Activated naive CD8-positive, alpha-beta T cell treated with anti-CD3 and anti-CD28 coated beads for 36 hours (primary cell): ENCODE measurements at regions not wholly inside any gene's neighbourhood (a gene's known extent, or its start where the extent isn't known, plus 50 kb on each side); places are given as distances from the start of the nearest gene placed in this dataset.
"Not testable (repeated sequence)": the region's sequence is repeated elsewhere in the genome, so short reads cannot be mapped to it uniquely, and the experiment has no call there.

Experiments used
- DNase-seq: peaks from one replicate; pipeline ENCODE4 v3.0.0; 2021
- H3K27ac Mint-ChIP-seq: one replicate; pipeline ENCODE4 v1.8.0; 2022; ENCODE audit warnings: mild to moderate bottlenecking, moderate library complexity, mixed read lengths
- H3K27me3 Mint-ChIP-seq: one replicate; pipeline ENCODE4 v1.8.0; 2022; ENCODE audit warnings: mild to moderate bottlenecking, mixed read lengths
- H3K36me3 Mint-ChIP-seq: one replicate; pipeline ENCODE4 v1.8.0; 2021; ENCODE audit warnings: mild to moderate bottlenecking, mixed read lengths
- H3K4me1 Mint-ChIP-seq: one replicate; pipeline ENCODE4 v1.8.0; 2021; ENCODE audit warnings: mixed read lengths
- H3K4me3 Mint-ChIP-seq: one replicate; pipeline ENCODE4 v1.8.0; 2022; ENCODE audit warnings: mild to moderate bottlenecking, moderate library complexity, mixed read lengths
- H3K9me3 Mint-ChIP-seq: one replicate; pipeline ENCODE4 v1.8.0; 2022; ENCODE audit warnings: mixed read lengths

DNA sequence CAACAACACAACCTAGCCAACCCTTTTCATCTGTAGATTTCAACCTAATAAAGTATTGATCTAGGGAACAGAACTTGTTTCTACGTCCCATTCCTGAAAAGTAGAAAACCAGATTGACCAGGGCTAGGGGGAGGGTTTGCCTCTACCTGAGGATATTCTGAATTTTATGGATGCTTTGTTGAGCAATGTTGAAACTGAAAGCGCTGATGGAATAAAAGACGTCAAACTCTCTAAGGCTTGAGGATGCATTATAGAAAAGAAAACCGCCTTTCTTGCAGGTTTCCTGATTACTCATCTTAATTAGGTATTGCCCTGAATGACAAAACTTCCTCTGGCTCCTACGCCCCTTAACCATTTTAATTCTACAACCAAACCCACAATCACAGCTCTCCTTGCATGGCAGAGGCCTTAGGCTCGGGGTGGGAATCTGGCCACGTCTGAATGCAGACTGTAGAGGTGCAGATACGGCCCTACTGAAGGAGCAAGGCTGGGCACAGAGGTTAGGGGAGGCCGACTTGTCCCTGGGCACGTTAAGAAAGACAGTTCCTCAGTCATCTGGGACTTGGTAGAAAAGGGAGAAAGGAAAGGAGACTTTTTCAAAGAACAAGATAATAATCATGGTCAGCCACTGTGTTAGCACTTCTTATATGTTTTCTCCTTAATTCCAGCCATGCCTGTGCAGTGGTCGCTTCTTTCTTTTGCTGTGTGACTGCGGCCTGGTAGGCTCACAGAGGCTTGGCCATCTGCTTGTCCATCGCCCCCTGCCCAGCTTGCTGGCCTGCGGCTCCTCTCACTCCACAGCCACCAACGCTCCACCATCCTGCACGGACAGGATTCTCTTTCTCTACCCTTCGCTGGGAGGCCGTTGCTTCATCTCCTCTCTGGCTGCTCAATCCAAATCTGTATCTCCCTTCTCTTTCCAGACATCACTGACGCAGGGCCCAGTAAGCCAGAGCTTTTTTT, 209.5 kb downstream of the VAPA start:
- Mint-ChIP-seq H3K27ac (no peak overlapping the region), H3K4me3 (no peak overlapping the region), H3K36me3 (no peaks in the 10 kb centered on the region), H3K4me1 (no peaks in the 10 kb centered on the region), H3K9me3 (peaks cover 6% of the 10 kb centered on the region), H3K27me3 (no peaks in the 10 kb centered on the region)
- no peak for DNase-seq

DNA sequence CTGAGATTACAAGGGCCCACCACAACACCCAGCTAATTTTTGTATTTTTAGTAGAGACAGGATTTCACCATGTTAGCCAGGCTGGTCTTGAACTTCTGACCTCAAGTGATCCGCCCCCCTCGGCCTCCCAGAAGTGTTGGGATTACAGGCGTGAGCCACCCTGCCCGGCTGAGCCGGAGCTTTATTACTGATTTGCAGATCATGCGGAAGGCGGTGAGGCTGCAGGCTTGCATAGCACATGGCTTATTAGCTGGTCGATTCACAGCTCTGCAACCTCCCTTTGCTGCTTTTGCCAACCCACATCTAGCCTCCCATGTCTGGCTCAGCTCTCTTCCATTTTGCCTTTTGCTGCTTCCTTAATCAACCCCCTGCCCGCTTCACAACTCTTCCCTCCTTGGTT, 210.3 kb downstream of the VAPA start:
- H3K36me3 Mint-ChIP-seq: no peaks in the 10 kb centered on the region
- no peak for DNase-seq
- no peaks in the 10 kb centered on the region for H3K27me3 Mint-ChIP-seq
- no peak overlapping the region for H3K4me3 Mint-ChIP-seq
- no peak overlapping the region for H3K27ac Mint-ChIP-seq
- H3K4me1 Mint-ChIP-seq: no peaks in the 10 kb centered on the region
- H3K9me3 Mint-ChIP-seq: peaks cover 3% of the 10 kb centered on the region

- H3K4me3 Mint-ChIP-seq: no peak overlapping the region
- no peaks in the 10 kb centered on the region for H3K36me3 Mint-ChIP-seq
- no peaks in the 10 kb centered on the region for H3K9me3 Mint-ChIP-seq
- no peak overlapping the region for H3K27ac Mint-ChIP-seq
- DNase-seq: no peak
- no peaks in the 10 kb centered on the region for H3K4me1 Mint-ChIP-seq
- H3K27me3 Mint-ChIP-seq: no peaks in the 10 kb centered on the region
Observed at GRCh38 chr18:10124557-10124956, 210.7 kb downstream of the VAPA start.

DNA sequence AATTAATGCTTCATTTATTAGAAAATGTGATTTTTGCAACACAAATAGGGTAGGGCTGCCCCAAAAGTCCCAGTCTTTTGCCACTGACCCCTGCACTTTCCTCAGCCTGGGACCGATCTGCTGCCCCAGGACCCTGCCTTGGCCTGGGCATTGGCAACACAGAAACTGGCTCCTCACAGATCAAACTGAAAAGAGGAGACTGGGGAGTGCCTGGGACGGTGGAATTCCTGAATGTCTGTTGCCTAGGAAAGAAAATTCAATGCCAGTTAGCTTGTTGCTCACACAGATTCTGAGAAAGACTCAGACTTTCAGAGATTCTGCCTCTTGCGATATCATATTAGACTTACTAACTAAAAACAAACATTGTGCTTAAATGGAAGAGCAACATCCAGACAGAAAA, 211.2 kb downstream of the VAPA start:
- no peak overlapping the region for H3K27ac Mint-ChIP-seq
- no peaks in the 10 kb centered on the region for H3K36me3 Mint-ChIP-seq
- no peaks in the 10 kb centered on the region for H3K9me3 Mint-ChIP-seq
- H3K4me1 Mint-ChIP-seq: no peaks in the 10 kb centered on the region
- DNase-seq: no peak
- H3K4me3 Mint-ChIP-seq: no peak overlapping the region
- no peaks in the 10 kb centered on the region for H3K27me3 Mint-ChIP-seq

DNA sequence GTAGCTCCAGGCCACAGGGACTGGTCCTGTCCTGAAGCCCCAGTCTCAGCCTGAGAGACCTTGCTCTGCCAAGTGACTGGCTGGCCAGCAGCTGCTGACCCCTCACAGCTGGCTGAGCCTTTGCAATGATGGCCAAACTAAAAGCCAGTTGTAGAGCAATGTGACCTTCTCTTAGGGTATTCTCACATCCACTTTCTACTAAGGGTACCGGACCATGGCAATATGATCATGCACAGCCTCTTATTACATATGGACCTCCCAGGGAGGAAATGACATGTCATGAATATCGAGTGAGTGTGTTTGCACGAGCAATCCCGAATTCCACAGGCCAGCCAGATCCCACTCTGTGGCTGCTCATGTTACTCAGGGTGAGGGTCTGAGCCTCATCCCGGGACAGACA, 213.9 kb downstream of the VAPA start:
- Mint-ChIP-seq H3K27me3 (peaks cover 23% of the 10 kb centered on the region), H3K9me3 (no peaks in the 10 kb centered on the region), H3K36me3 (no peaks in the 10 kb centered on the region), H3K4me3 (no peak overlapping the region), H3K27ac (no peak overlapping the region), H3K4me1 (peaks cover 1% of the 10 kb centered on the region)
- no peak for DNase-seq

DNA sequence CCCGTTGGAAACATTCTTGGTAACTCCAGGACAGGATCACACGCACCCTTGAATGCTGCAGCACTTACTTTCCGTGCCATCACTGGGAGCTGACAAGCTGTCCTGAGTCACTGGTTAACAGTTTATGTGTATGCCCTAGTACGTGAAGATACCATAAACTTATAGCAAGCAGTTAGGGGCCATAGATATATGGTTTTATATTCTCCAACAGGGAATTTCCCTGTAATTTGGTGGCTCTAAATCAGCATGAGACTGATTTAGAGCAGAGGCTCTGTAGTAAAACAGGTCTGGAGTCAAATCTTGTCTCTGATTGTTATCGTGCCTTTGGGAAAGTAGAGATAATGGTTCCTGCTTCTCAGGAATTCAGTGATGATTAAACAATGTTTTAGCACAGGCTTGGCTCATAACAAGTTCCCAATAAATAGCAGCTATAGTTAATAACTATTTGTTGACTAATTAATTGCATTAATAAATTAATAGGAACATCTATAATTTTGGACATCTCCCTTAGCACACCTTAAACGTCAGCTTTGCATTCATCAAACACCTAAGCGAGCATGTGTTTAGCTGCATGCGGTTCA, 215.2 kb downstream of the VAPA start:
- peaks cover 1% of the 10 kb centered on the region for H3K4me1 Mint-ChIP-seq
- DNase-seq: no peak
- H3K9me3 Mint-ChIP-seq: no peaks in the 10 kb centered on the region
- no peak overlapping the region for H3K27ac Mint-ChIP-seq
- H3K27me3 Mint-ChIP-seq: peaks cover 31% of the 10 kb centered on the region
- no peaks in the 10 kb centered on the region for H3K36me3 Mint-ChIP-seq
- no peak overlapping the region for H3K4me3 Mint-ChIP-seq

- H3K27me3 Mint-ChIP-seq: peaks cover 36% of the 10 kb centered on the region
- no peak overlapping the region for H3K27ac Mint-ChIP-seq
- H3K4me3 Mint-ChIP-seq: no peak overlapping the region
- no peaks in the 10 kb centered on the region for H3K36me3 Mint-ChIP-seq
- no peaks in the 10 kb centered on the region for H3K9me3 Mint-ChIP-seq
- DNase-seq: no peak
- peaks cover 1% of the 10 kb centered on the region for H3K4me1 Mint-ChIP-seq
Observed at GRCh38 chr18:10130606-10131005, 216.8 kb downstream of the VAPA start.

DNA sequence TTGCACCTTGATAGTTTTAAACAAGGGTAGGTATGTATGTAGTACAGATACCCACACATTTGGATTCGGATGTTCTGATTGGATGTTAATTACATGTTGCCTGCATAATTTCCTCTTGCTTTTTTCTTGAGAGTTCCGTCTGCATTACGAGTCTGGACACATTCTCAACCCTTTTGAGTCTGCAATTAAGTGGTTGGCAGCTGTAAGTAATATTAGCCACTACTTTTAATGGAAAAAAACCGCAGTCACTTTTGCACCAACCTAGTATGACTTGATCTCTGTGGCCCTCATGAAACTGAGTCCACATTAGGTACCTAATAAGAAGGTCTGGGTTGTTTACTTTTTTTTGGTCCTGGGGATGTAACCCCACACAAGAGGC, 217.3 kb downstream of the VAPA start:
- Mint-ChIP-seq H3K4me3 (no peak overlapping the region), H3K4me1 (peaks cover 1% of the 10 kb centered on the region), H3K27ac (no peak overlapping the region), H3K36me3 (no peaks in the 10 kb centered on the region), H3K27me3 (peaks cover 36% of the 10 kb centered on the region), H3K9me3 (no peaks in the 10 kb centered on the region)
- no peak for DNase-seq

GRCh38 chr18:10131460-10132395, 217.9 kb downstream of the VAPA start:
- Mint-ChIP-seq H3K4me3 (no peak overlapping the region), H3K36me3 (no peaks in the 10 kb centered on the region), H3K27me3 (peaks cover 36% of the 10 kb centered on the region), H3K9me3 (no peaks in the 10 kb centered on the region), H3K4me1 (peaks cover 1% of the 10 kb centered on the region), H3K27ac (no peak overlapping the region)
- peak; percentile 13 for DNase-seq

DNA sequence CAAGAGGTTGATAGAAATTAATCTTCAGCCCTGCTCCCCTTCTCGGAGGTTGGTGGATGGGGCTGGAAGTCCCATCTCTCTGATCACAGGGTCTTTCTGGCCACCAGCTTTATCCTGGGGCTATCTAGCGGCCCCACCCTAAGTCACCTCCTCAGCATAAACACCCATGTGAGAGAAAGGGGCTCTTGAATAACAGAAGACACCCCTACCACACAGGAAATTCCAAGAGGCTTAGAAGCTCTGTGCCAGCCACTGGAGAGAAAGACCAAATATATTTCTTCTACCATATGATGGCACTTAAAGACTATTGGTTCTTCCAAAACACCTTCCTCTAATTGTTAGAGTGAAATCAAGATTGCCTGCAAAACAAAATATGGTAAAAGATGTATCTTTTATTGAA, 219.7 kb downstream of the VAPA start:
- H3K4me1 Mint-ChIP-seq: peaks cover 1% of the 10 kb centered on the region
- peaks cover 39% of the 10 kb centered on the region for H3K27me3 Mint-ChIP-seq
- H3K4me3 Mint-ChIP-seq: no peak overlapping the region
- no peaks in the 10 kb centered on the region for H3K36me3 Mint-ChIP-seq
- no peaks in the 10 kb centered on the region for H3K9me3 Mint-ChIP-seq
- no peak for DNase-seq
- H3K27ac Mint-ChIP-seq: no peak overlapping the region

- no peak overlapping the region for H3K4me3 Mint-ChIP-seq
- peaks cover 39% of the 10 kb centered on the region for H3K27me3 Mint-ChIP-seq
- DNase-seq: no peak
- H3K9me3 Mint-ChIP-seq: no peaks in the 10 kb centered on the region
- peaks cover 1% of the 10 kb centered on the region for H3K4me1 Mint-ChIP-seq
- H3K27ac Mint-ChIP-seq: no peak overlapping the region
- no peaks in the 10 kb centered on the region for H3K36me3 Mint-ChIP-seq
Observed at GRCh38 chr18:10134204-10134603, 220.4 kb downstream of the VAPA start.

- H3K9me3 Mint-ChIP-seq, H3K4me1 Mint-ChIP-seq, H3K27ac Mint-ChIP-seq, H3K4me3 Mint-ChIP-seq, DNase-seq, H3K36me3 Mint-ChIP-seq: not testable (repeated sequence)
- peaks cover 41% of the 10 kb centered on the region for H3K27me3 Mint-ChIP-seq
Observed at GRCh38 chr18:10134749-10135148, 220.9 kb downstream of the VAPA start.

DNA sequence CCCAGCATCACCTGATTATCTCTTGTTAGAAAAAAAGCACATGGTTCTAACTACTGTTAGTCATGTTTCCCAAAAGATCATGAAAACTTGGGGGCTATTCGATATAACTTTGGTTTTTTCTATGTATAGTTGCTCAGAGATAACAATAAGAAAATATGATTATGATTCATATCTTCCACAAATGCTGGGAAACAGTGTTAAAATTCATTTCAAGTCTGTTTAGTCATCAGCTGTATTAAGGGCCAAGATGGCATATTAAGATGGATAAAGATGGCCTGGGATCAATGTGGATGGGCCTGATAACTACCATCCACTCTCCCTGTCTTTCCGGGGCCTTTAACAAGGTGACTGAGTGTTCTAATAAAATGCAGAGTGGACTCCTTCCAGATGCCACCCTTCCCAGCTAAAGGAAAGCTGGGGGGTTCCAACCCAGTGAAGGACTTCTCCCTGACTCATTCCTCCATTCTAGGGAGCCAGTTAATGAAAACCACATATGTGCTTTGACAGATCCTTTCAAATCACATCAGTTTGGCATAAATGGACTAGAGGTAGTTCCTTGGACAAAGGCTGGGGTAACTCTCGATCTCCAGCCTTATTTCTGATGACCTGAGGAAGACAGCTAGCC, 221.6 kb downstream of the VAPA start:
- DNase-seq: no peak
- H3K4me3 Mint-ChIP-seq: no peak overlapping the region
- H3K27ac Mint-ChIP-seq: no peak overlapping the region
- peaks cover 4% of the 10 kb centered on the region for H3K4me1 Mint-ChIP-seq
- no peaks in the 10 kb centered on the region for H3K9me3 Mint-ChIP-seq
- H3K27me3 Mint-ChIP-seq: peaks cover 39% of the 10 kb centered on the region
- H3K36me3 Mint-ChIP-seq: no peaks in the 10 kb centered on the region

GRCh38 chr18:10138719-10139118, 224.9 kb downstream of the VAPA start:
- Mint-ChIP-seq H3K4me1 (peaks cover 3% of the 10 kb centered on the region), H3K27me3 (peaks cover 11% of the 10 kb centered on the region), H3K4me3 (no peak overlapping the region), H3K27ac (no peak overlapping the region), H3K36me3 (no peaks in the 10 kb centered on the region), H3K9me3 (no peaks in the 10 kb centered on the region)
- DNase-seq: no peak
